Epithelial cell of esophagus (primary cell): ENCODE measurements at regions not wholly inside any gene's neighbourhood (a gene's known extent, or its start where the extent isn't known, plus 50 kb on each side); places are given as distances from the start of the nearest gene placed in this dataset.

Experiments used
- DNase-seq: peaks from one replicate; pipeline ENCODE4 v3.0.0; 2010; ENCODE audit warnings: low read depth
- H3K4me3 ChIP-seq: 2 replicates; pipeline ENCODE4 v1.5.1; 2011; ENCODE audit warnings: mild to moderate bottlenecking, low read length, control low read depth
- CTCF ChIP-seq: IDR thresholded peaks from 2 replicates; pipeline ENCODE4 v1.5.1; 2011; ENCODE audit warnings: low read depth, mild to moderate bottlenecking, low read length, control low read depth, inconsistent platforms; ENCODE audit not compliant: insufficient read depth; ENCODE audit errors: missing control alignments

- H3K4me3 ChIP-seq = no peak overlapping the region
- DNase-seq = no peak
- TF ChIP-seq CTCF = no peak
Measured at GRCh38 chr21:15434163-15434905, 295.4 kb upstream of the USP25 start.

GRCh38 chr21:15436031-15436430 is 293.8 kb upstream of the USP25 start:
- TF ChIP-seq CTCF = no peak
- no peak for DNase-seq
- no peak overlapping the region for H3K4me3 ChIP-seq

- DNase-seq = no peak
- H3K4me3 ChIP-seq = no peak overlapping the region
- no peak for TF ChIP-seq CTCF
Measured at GRCh38 chr21:15437883-15438282, 291.9 kb upstream of the USP25 start.

- no peak for DNase-seq
- TF ChIP-seq CTCF = no peak
- H3K4me3 ChIP-seq = no peak overlapping the region
Measured at GRCh38 chr21:15439726-15440125, 290.1 kb upstream of the USP25 start.

GRCh38 chr21:15441060-15441493 is 288.7 kb upstream of the USP25 start:
- DNase-seq = no peak
- H3K4me3 ChIP-seq = no peak overlapping the region
- no peak for TF ChIP-seq CTCF

GRCh38 chr21:15441992-15442391 is 287.8 kb upstream of the USP25 start:
- H3K4me3 ChIP-seq = no peak overlapping the region
- DNase-seq = no peak
- TF ChIP-seq CTCF = no peak

- TF ChIP-seq CTCF = no peak
- DNase-seq = no peak
- no peak overlapping the region for H3K4me3 ChIP-seq
Measured at GRCh38 chr21:15442743-15443469, 286.9 kb upstream of the USP25 start.
